WTC11 (cell line): ENCODE measurements at regions not wholly inside any gene's neighbourhood (a gene's known extent, or its start where the extent isn't known, plus 50 kb on each side); places are given as distances from the start of the nearest gene placed in this dataset.

Experiments
- FOXJ3 ChIP-seq: sonication (generic); formaldehyde crosslinking; IDR thresholded peaks from 2 replicates; pipeline ENCODE4 v1.9.0; 2021; ENCODE audit warnings: missing genetic modification reagents, mild to moderate bottlenecking, borderline replicate concordance
- MAX ChIP-seq: sonication (generic); formaldehyde crosslinking; IDR thresholded peaks from 2 replicates; pipeline ENCODE4 v1.8.0; 2022; ENCODE audit warnings: mild to moderate bottlenecking, missing genetic modification reagents

- TF ChIP-seq MAX: no peak
- no peak for TF ChIP-seq FOXJ3 (CRISPR knock-in tag)
Observed at GRCh38 chr18:25408293-25408692, 56.3 kb upstream of the ZNF521 start (continued).
